ENCODE measurements at regions not wholly inside any gene's neighbourhood (a gene's known extent, or its start where the extent isn't known, plus 50 kb on each side); places are given as distances from the start of the nearest gene placed in this dataset.

DNA sequence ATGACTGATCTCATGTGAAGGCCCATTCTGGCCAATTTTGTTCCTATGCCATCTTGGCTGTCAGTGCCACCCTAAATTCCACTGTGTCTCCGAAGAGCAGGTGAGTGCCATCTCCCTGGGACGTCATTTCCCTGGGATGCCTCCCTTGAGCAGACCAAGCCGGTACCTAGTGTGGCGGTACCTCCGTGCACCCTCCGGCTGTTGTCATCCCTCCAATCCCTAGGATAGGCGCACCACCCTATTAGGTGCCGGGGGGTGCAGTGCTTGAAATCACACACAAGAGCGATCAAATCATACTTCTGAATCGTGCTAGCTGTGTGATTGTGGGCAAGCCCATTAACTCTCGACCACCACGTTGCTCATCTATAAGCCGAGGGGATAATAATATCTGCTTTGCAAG is 81.8 kb upstream of the GLI2 start:
- TF ChIP-seq SIN3A (IDR thresholded peaks at IDR 0.05; ENCODE audit: borderline replicate concordance, insufficient read depth, low read length), result no peak
- TF ChIP-seq FOXP2 (optimal IDR thresholded peaks at IDR 0.05; ENCODE audit: borderline replicate concordance, extremely low read depth, extremely low read length, insufficient read depth), result no peak
- no peak for TF ChIP-seq TAF1 (IDR thresholded peaks at IDR 0.05; ENCODE audit: borderline replicate concordance, insufficient read depth, low read length)
- TF ChIP-seq POLR2AphosphoS5 (IDR thresholded peaks at IDR 0.05; ENCODE audit: low read depth, low read length), result no peak
- TF ChIP-seq, protein P1, sequence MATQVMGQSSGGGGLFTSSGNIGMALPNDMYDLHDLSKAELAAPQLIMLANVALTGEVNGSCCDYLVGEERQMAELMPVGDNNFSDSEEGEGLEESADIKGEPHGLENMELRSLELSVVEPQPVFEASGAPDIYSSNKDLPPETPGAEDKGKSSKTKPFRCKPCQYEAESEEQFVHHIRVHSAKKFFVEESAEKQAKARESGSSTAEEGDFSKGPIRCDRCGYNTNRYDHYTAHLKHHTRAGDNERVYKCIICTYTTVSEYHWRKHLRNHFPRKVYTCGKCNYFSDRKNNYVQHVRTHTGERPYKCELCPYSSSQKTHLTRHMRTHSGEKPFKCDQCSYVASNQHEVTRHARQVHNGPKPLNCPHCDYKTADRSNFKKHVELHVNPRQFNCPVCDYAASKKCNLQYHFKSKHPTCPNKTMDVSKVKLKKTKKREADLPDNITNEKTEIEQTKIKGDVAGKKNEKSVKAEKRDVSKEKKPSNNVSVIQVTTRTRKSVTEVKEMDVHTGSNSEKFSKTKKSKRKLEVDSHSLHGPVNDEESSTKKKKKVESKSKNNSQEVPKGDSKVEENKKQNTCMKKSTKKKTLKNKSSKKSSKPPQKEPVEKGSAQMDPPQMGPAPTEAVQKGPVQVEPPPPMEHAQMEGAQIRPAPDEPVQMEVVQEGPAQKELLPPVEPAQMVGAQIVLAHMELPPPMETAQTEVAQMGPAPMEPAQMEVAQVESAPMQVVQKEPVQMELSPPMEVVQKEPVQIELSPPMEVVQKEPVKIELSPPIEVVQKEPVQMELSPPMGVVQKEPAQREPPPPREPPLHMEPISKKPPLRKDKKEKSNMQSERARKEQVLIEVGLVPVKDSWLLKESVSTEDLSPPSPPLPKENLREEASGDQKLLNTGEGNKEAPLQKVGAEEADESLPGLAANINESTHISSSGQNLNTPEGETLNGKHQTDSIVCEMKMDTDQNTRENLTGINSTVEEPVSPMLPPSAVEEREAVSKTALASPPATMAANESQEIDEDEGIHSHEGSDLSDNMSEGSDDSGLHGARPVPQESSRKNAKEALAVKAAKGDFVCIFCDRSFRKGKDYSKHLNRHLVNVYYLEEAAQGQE (IDR thresholded peaks at IDR 0.05; ENCODE audit: insufficient read depth in 1 of 2, low read depth in 2 of 2, low read length in 2 of 2), result no peak

DNA sequence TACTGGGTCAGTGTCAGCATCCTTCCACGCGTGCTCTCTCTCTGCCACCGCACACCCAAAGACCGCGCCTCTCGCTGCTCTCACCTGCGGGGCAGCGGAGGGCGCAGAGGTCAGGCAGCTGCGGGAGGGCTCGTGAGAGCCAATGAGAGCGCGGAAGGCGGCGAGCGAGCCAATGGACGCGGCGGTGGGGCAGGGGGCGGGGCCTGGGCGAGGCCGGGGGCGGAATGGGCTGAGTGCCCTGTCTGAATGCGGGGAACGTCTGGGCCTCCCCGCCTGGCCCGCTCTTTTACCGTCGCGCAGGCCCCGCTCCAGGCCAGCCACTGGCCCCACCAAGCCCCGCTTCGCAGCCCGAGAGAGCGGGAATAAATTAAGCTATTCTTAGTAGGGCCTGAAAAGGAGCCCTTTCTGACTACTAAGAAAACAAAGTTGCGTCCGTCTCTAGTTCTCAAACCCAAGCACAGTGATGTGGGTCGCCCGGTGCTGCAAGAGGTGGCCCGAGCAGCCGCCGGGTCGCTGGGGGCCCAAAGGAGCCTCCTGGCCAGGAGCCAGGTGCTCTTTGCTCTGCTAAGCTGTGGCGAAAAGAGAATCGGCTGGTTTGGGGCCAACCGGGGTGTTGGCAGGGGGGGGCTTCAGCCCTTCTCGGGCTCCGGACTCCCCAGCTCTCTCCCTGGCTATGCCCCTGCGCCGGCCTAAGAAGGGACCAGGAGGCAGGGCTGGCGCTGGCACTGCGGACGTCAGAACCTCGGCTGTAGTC is 81.1 kb upstream of the GLI2 start:
- TF ChIP-seq POLR2AphosphoS5 (IDR thresholded peaks at IDR 0.05; ENCODE audit: low read depth, low read length) (no peak), SIN3A (IDR thresholded peaks at IDR 0.05; ENCODE audit: borderline replicate concordance, insufficient read depth, low read length) (no peak), TAF1 (IDR thresholded peaks at IDR 0.05; ENCODE audit: borderline replicate concordance, insufficient read depth, low read length) (no peak), FOXP2 (optimal IDR thresholded peaks at IDR 0.05; ENCODE audit: borderline replicate concordance, extremely low read depth, extremely low read length, insufficient read depth) (no peak)
- TF ChIP-seq, protein P1 (IDR thresholded peaks at IDR 0.05; ENCODE audit: insufficient read depth in 1 of 2, low read depth in 2 of 2, low read length in 2 of 2), result no peak

DNA sequence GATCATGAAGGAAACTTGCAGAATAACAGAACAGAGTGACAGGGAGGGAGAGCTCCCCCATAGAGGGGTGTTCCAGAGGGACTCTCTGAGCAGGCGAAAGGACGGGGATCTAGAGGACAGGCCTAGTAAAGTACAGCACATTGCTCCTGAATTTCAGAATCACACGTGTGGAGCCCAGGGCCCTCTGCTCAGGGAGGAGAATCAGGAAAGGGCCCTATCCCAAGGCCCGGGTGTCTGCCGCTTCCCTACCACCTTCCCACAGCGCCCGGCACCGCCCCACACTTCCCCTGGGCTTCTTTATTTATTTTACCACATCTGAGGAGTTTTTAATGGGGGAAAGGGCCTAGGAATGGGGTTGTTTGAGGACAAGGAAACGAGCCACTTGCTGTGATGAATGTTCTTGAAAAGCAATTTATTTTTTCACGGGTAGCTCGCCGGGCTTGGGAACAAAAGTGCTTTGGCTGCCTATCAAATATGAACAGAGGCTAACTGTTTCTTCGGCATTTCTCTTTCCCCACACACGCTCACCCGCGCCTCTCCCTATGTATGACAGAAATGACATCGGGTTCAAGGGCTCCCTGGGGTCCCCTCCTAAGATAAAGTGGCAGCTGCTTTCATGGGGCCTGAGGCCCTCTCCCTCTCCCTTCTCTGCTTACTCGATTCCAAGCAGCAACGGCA is 79.3 kb upstream of the GLI2 start:
- TF ChIP-seq SIN3A (IDR thresholded peaks at IDR 0.05; ENCODE audit: borderline replicate concordance, insufficient read depth, low read length) (no peak), TAF1 (IDR thresholded peaks at IDR 0.05; ENCODE audit: borderline replicate concordance, insufficient read depth, low read length) (no peak), POLR2AphosphoS5 (IDR thresholded peaks at IDR 0.05; ENCODE audit: low read depth, low read length) (no peak), FOXP2 (optimal IDR thresholded peaks at IDR 0.05; ENCODE audit: borderline replicate concordance, extremely low read depth, extremely low read length, insufficient read depth) (no peak)
- TF ChIP-seq, protein P1 (IDR thresholded peaks at IDR 0.05; ENCODE audit: insufficient read depth in 1 of 2, low read depth in 2 of 2, low read length in 2 of 2), result no peak

DNA sequence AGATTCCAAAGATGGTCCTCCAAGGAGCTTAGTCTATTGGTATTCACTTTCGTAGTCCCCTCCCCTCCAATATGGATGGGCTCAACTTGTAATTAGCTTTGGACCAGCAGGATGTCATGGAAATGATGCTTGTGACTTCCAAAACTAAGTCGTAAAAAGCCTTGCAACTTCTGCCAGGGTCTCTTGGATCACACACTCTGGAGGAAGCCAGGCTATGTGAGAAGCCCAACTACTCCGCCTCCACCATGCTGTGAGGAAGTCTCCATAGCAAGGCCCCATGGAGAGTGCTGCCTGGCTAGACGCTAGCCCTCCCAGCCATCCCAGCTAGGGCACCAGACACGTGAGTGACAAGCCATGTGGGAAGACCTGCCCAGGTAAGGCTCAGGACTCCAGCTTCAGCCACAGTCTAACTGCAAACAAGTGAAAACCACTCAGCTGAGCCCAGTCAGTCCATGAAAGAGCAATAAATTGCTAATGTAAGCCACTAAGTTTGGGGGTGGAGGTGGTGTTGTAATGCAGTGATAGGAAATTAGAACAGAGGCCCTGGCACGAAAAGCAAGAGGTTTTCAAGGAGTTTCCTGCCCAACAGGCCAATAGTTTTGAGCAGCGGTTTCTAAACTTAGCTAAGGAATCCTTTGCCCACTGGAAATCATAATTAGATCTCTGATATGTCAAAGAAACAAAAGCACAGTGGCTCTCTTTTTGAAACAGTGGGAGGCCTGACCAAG is 77.5 kb upstream of the GLI2 start:
- TF ChIP-seq, protein P1 (IDR thresholded peaks at IDR 0.05; ENCODE audit: insufficient read depth in 1 of 2, low read depth in 2 of 2, low read length in 2 of 2), result no peak
- no peak for TF ChIP-seq SIN3A (IDR thresholded peaks at IDR 0.05; ENCODE audit: borderline replicate concordance, insufficient read depth, low read length)
- no peak for TF ChIP-seq POLR2AphosphoS5 (IDR thresholded peaks at IDR 0.05; ENCODE audit: low read depth, low read length)
- TF ChIP-seq FOXP2 (optimal IDR thresholded peaks at IDR 0.05; ENCODE audit: borderline replicate concordance, extremely low read depth, extremely low read length, insufficient read depth), result no peak
- no peak for TF ChIP-seq TAF1 (IDR thresholded peaks at IDR 0.05; ENCODE audit: borderline replicate concordance, insufficient read depth, low read length)

Data from PFSK-1 (cell line).